Gastroesophageal sphincter (tissue), 4 donors: ENCODE measurements at regions not wholly inside any gene's neighbourhood (a gene's known extent, or its start where the extent isn't known, plus 50 kb on each side); places are given as distances from the start of the nearest gene placed in this dataset.

ENCODE experiments used
- ATAC-seq: fragments of 150-250 bp; one replicate; pipeline ENCODE4 v1.9.1; 2016; ENCODE audit warnings: mild to moderate bottlenecking, moderate library complexity
- H3K27ac ChIP-seq, 4 donors: fragments of 200-600 bp; sonication (generic) in 3 of 4; 1 replicate in 3 of 4; 2 replicates in 1 of 4; pipeline ENCODE4 v1.5.1; 2016 to 2019
- H3K27me3 ChIP-seq: fragments of 200-600 bp; sonication (generic); one replicate; pipeline ENCODE4 v1.5.1; 2019
- H3K36me3 ChIP-seq, 2 donors: fragments of 200-600 bp; sonication (generic); one replicate each; pipeline ENCODE4 v1.5.1; 2019; ENCODE audit warnings: control low read depth in 1 of 2
- H3K4me1 ChIP-seq, 3 donors: fragments of 200-600 bp; sonication (generic); 1 replicate in 2 of 3; 2 replicates in 1 of 3; pipeline ENCODE4 v1.5.1; 2016 to 2019; ENCODE audit warnings: control low read depth in 2 of 3
- H3K4me3 ChIP-seq, 2 donors: fragments of 200-600 bp; sonication (generic); one replicate each; pipeline ENCODE4 v1.5.1; 2019; ENCODE audit warnings: mild to moderate bottlenecking in 1 of 2, moderate library complexity in 1 of 2
- H3K9me3 ChIP-seq, 3 donors: fragments of 200-600 bp; sonication (generic); one replicate each; pipeline ENCODE4 v1.5.1; 2017 to 2019; ENCODE audit warnings: control low read depth in 2 of 3
- CTCF ChIP-seq, 4 experiments: fragments of 200-600 bp in 2 of 4; fragments of 450-650 bp in 2 of 4; sonication (generic) in 1 of 4; IDR thresholded peaks; one replicate each; pipeline ENCODE4 v1.5.1; 2017 to 2019; ENCODE audit warnings: antibody characterized with exemption in 4 of 4, mild to moderate bottlenecking in 2 of 4, moderate library complexity in 2 of 4
- EP300 ChIP-seq: sonication (generic); formaldehyde crosslinking; IDR thresholded peaks from one replicate; pipeline ENCODE4 v1.6.1; 2017; ENCODE audit warnings: antibody characterized with exemption, mild to moderate bottlenecking
- POLR2A ChIP-seq, 2 donors: fragments of 450-650 bp; IDR thresholded peaks; one replicate each; pipeline ENCODE4 v1.6.1; 2017; ENCODE audit warnings: antibody characterized with exemption in 2 of 2, mild to moderate bottlenecking in 2 of 2, moderate library complexity in 1 of 2
- POLR2AphosphoS5 ChIP-seq: sonication (generic); formaldehyde crosslinking; IDR thresholded peaks from one replicate; pipeline ENCODE4 v1.6.1; 2017; ENCODE audit warnings: antibody characterized with exemption
- WGBS, 2 donors: methylation state at CpG; one replicate each; pipeline ENCODE4 v1.1.5; 2018; ENCODE audit warnings: low coverage in 1 of 2; 5-methylcytosine and 5-hydroxymethylcytosine counted together

- Histone ChIP-seq H3K9me3 (peaks cover 0 to 8% (median 0%) of the 10 kb centered on the region in 3 donors), H3K27me3 (no peaks in the 10 kb centered on the region), H3K4me1 (peaks cover 0 to 19% (median 0%) of the 10 kb centered on the region in 3 donors), H3K4me3 (no peak overlapping the region), H3K36me3 (no peaks in the 10 kb centered on the region), H3K27ac (no peak overlapping the region)
- WGBS, 2 donors, result 100% methylated on average over 3 of the region's 3 CpGs; no CpG with 5 or more reads in 1 of the 2 donors
- TF ChIP-seq POLR2AphosphoS5 (no peak), POLR2A (IDR thresholded peaks at IDR 0.05) (no peak), EP300 (no peak), CTCF (IDR thresholded peaks at IDR 0.05) (no peak)
- no peak for ATAC-seq
Measured at GRCh38 chr16:66161269-66161668, 205.2 kb upstream of the CDH5 start.

GRCh38 chr16:66159987-66160386 is 206.5 kb upstream of the CDH5 start:
- Histone ChIP-seq H3K27ac (no peak overlapping the region), H3K36me3 (no peaks in the 10 kb centered on the region), H3K4me3 (no peak overlapping the region), H3K27me3 (no peaks in the 10 kb centered on the region), H3K4me1 (peaks cover 0 to 13% (median 0%) of the 10 kb centered on the region in 3 donors), H3K9me3 (no peaks in the 10 kb centered on the region)
- WGBS, 2 donors, result 51% methylated on average over 2 of the region's 5 CpGs; no CpG with 5 or more reads in 1 of the 2 donors
- TF ChIP-seq CTCF (IDR thresholded peaks at IDR 0.05) (no peak), EP300 (no peak), POLR2A (IDR thresholded peaks at IDR 0.05) (no peak), POLR2AphosphoS5 (no peak)
- no peak for ATAC-seq

GRCh38 chr16:66156538-66156937 is 210.0 kb upstream of the CDH5 start:
- H3K4me1 ChIP-seq, result peaks cover 0 to 3% (median 2%) of the 10 kb centered on the region in 3 donors
- H3K27me3 ChIP-seq, result no peaks in the 10 kb centered on the region
- 93 to 95% methylated on average over 3 to 4 of the region's 4 CpGs for WGBS, 2 donors
- H3K9me3 ChIP-seq, result no peaks in the 10 kb centered on the region
- no peak overlapping the region for H3K4me3 ChIP-seq
- TF ChIP-seq CTCF (IDR thresholded peaks at IDR 0.05) (no peak), EP300 (no peak), POLR2AphosphoS5 (no peak), POLR2A (IDR thresholded peaks at IDR 0.05) (no peak)
- no peak for ATAC-seq
- H3K27ac ChIP-seq, result no peak overlapping the region
- no peaks in the 10 kb centered on the region for H3K36me3 ChIP-seq

- WGBS, 2 donors, result 76 to 90% methylated on average over 2 of the region's 4 CpGs
- H3K27ac ChIP-seq, result no peak overlapping the region
- no peaks in the 10 kb centered on the region for H3K36me3 ChIP-seq
- H3K4me3 ChIP-seq, result no peak overlapping the region
- H3K27me3 ChIP-seq, result no peaks in the 10 kb centered on the region
- no peaks in the 10 kb centered on the region for H3K9me3 ChIP-seq
- TF ChIP-seq POLR2A (IDR thresholded peaks at IDR 0.05) (no peak), EP300 (no peak), POLR2AphosphoS5 (no peak), CTCF (IDR thresholded peaks at IDR 0.05) (no peak)
- no peak for ATAC-seq
- peaks cover 0 to 8% (median 6%) of the 10 kb centered on the region in 3 donors for H3K4me1 ChIP-seq
Measured at GRCh38 chr16:66155933-66156332, 210.6 kb upstream of the CDH5 start.

GRCh38 chr16:66154801-66155200 is 211.7 kb upstream of the CDH5 start:
- ATAC-seq, result no peak
- Histone ChIP-seq H3K9me3 (no peaks in the 10 kb centered on the region), H3K27me3 (no peaks in the 10 kb centered on the region), H3K4me3 (no peak overlapping the region), H3K4me1 (peaks cover 0 to 15% (median 8%) of the 10 kb centered on the region in 3 donors), H3K36me3 (no peaks in the 10 kb centered on the region), H3K27ac (no peak overlapping the region)
- WGBS, 2 donors, result 70 to 91% methylated on average over 4 to 6 of the region's 8 CpGs
- TF ChIP-seq POLR2A (IDR thresholded peaks at IDR 0.05) (no peak), CTCF (IDR thresholded peaks at IDR 0.05) (no peak), POLR2AphosphoS5 (no peak), EP300 (no peak)
